B cell (primary cell): ENCODE measurements at regions not wholly inside any gene's neighbourhood (a gene's known extent, or its start where the extent isn't known, plus 50 kb on each side); places are given as distances from the start of the nearest gene placed in this dataset.
A peak's percentile ranks its signal among the peaks of the same experiment; 100 is the strongest.

Experiments used
- ATAC-seq: fragments of 200-7000 bp; cut with Tn5 transposase; one replicate; pipeline ENCODE4 v1.10.0; 2021; ENCODE audit warnings: low read depth, mild to moderate bottlenecking, moderate number of reproducible peaks, moderate library complexity
- CTCF ChIA-PET: fragments of 350-600 bp; sonication (Branson Sonifier 250); formaldehyde crosslinking; loops from one replicate; lab custom pipeline; 2021; ENCODE audit warnings: antibody characterized with exemption, inconsistent platforms; lab: Charles Lee
- POLR2A ChIA-PET: fragments of 350-600 bp; sonication (Branson Sonifier 250); formaldehyde crosslinking; loops from one replicate; lab custom pipeline; 2021; ENCODE audit warnings: antibody characterized with exemption; lab: Charles Lee
- DNase-seq: peaks from one replicate; pipeline ENCODE4 v3.0.0; 2013
- H2AFZ ChIP-seq: 2 replicates; pipeline ENCODE4 v1.6.1; 2012; ENCODE audit warnings: mild to moderate bottlenecking, low read depth, low read length; ENCODE audit not compliant: insufficient read depth, poor library complexity, severe bottlenecking
- H3K27ac ChIP-seq, 2 donors: 1 replicate in 1 of 2; 2 replicates in 1 of 2; pipeline ENCODE4 v1.5.1; 2012 to 2013; ENCODE audit warnings: low read length in 2 of 2, mild to moderate bottlenecking in 2 of 2, moderate library complexity in 1 of 2
- H3K27me3 ChIP-seq, 4 experiments: fragments of 200-600 bp in 1 of 4; sonication (generic) in 1 of 4; replicated peaks in 1 of 4; 1 replicate in 2 of 4; 2 replicates in 2 of 4; pipeline versions ENCODE4 v1.6.1 to v1.7.0; 2013 to 2016; ENCODE audit warnings: low read length in 3 of 4, mild to moderate bottlenecking in 2 of 4, mixed read lengths in 1 of 4, moderate library complexity in 1 of 4; ENCODE audit not compliant: insufficient read depth in 4 of 4, control insufficient read depth in 3 of 4; ENCODE audit errors: control extremely low read depth in 1 of 4
- H3K36me3 ChIP-seq, 2 experiments: replicated peaks in 1 of 2; 1 replicate in 1 of 2; 2 replicates in 1 of 2; pipeline versions ENCODE4 v1.6.1 to v1.7.1; 2013; ENCODE audit warnings: low read length in 1 of 2; ENCODE audit not compliant: insufficient read depth in 2 of 2, control insufficient read depth in 1 of 2; ENCODE audit errors: control extremely low read depth in 1 of 2, extremely low read depth in 1 of 2
- H3K4me1 ChIP-seq, 2 donors: fragments of 200-600 bp in 1 of 2; sonication (generic) in 1 of 2; 1 replicate in 1 of 2; 2 replicates in 1 of 2; pipeline versions ENCODE4 v1.5.1 to v1.6.1; 2013 to 2017; ENCODE audit warnings: low read length in 2 of 2; ENCODE audit not compliant: control insufficient read depth in 2 of 2, insufficient read depth in 2 of 2
- H3K4me2 ChIP-seq: replicated peaks from 2 replicates; pipeline ENCODE3; 2012; ENCODE audit warnings: mild to moderate bottlenecking, low read depth, low read length; ENCODE audit not compliant: poor library complexity, severe bottlenecking
- H3K4me3 ChIP-seq, 5 experiments: fragments of 200-600 bp in 1 of 5; sonication (generic) in 1 of 5; 1 replicate in 3 of 5; 2 replicates in 2 of 5; pipeline versions ENCODE4 v1.5.1 to v1.7.0; 2011 to 2016; ENCODE audit warnings: low read length in 4 of 5, mild to moderate bottlenecking in 4 of 5, low read depth in 2 of 5, control low read depth in 1 of 5, moderate library complexity in 1 of 5; ENCODE audit not compliant: insufficient read depth in 1 of 5; ENCODE audit errors: control extremely low read depth in 1 of 5, extremely low read depth in 1 of 5
- H3K79me2 ChIP-seq: fragments of 200-600 bp; sonication (generic); one replicate; pipeline ENCODE4 v1.6.0; 2016; ENCODE audit warnings: low read length; ENCODE audit not compliant: control insufficient read depth, insufficient read depth
- H3K9ac ChIP-seq: fragments of 200-600 bp; sonication (generic); 2 replicates; pipeline ENCODE4 v1.6.1; 2017; ENCODE audit warnings: mild to moderate bottlenecking, low read length, moderate library complexity
- H3K9me3 ChIP-seq, 3 donors: one replicate each; pipeline versions ENCODE4 v1.6.1 to v1.7.1; 2013; ENCODE audit warnings: low read length in 2 of 3; ENCODE audit not compliant: control insufficient read depth in 2 of 3, insufficient read depth in 1 of 3; ENCODE audit errors: control extremely low read depth in 1 of 3
- H4K20me1 ChIP-seq: 2 replicates; pipeline ENCODE4 v1.6.0; 2012; ENCODE audit warnings: mild to moderate bottlenecking, low read length; ENCODE audit not compliant: insufficient read depth, control insufficient read depth, poor library complexity, severe bottlenecking
- H3K27ac Mint-ChIP-seq: one replicate; pipeline ENCODE4 v1.8.0; 2021; ENCODE audit warnings: mixed read lengths
- H3K27me3 Mint-ChIP-seq: one replicate; pipeline ENCODE4 v1.8.0; 2021; ENCODE audit warnings: mixed read lengths
- H3K4me1 Mint-ChIP-seq: one replicate; pipeline ENCODE4 v1.8.0; 2021; ENCODE audit warnings: mixed read lengths
- H3K4me3 Mint-ChIP-seq: one replicate; pipeline ENCODE4 v1.8.0; 2021; ENCODE audit warnings: mixed read lengths
- H3K9me3 Mint-ChIP-seq: one replicate; pipeline ENCODE4 v1.8.0; 2022; ENCODE audit warnings: mixed read lengths; ENCODE audit not compliant: insufficient read depth
- EZH2 ChIP-seq: IDR thresholded peaks from 2 replicates; pipeline ENCODE4 v1.6.1; 2012; ENCODE audit warnings: borderline replicate concordance, low read depth, mild to moderate bottlenecking, moderate library complexity, low read length; ENCODE audit not compliant: insufficient read depth, poor library complexity, severe bottlenecking
- WGBS: methylation state at CpG from one replicate; pipeline ENCODE4 v1.1.5; 2013; ENCODE audit warnings: missing lambda C conversion rate; ENCODE audit not compliant: insufficient coverage; 5-methylcytosine and 5-hydroxymethylcytosine counted together
- intact Hi-C: fragments of 100-400 bp; cut with micrococcal nuclease; formaldehyde crosslinking; loops from one replicate; pipeline ENCODE4 v1.10.0; 2022
- TF ChIP-seq, protein P1 (sequence below): fragments of 200-600 bp; IDR thresholded peaks from one replicate; pipeline ENCODE4 v1.8.0; 2022; ENCODE audit warnings: antibody characterized with exemption, mild to moderate bottlenecking

DNA sequence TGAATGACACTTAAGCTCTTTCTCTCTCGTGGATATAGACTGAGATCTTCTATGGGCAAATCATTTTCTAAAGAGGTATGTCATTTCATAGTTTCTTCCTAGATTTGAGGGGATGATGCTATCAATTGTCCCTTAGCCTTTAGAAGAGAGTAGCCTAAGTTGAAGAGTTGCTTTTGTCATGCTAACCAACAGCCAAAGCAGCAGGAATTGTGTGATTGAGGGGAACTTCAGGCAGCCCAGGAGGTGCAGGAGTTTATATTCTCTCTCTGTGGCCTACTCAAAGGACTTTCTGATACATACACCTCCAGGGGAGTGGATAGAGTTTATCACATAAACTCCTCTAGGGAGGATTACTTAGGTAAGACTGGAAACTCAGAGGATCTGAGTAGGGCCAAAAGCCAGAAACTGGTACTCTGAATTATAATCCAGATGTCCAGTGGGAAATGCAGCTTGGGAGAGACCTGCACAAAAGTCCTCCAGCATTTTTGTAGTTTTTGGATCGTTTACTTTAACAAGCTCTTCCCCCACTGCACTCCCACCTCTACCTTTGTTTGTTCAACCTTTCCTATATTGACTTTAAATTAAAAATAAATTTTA, 150.7 kb upstream of the CCDC68 start:
- H3K27me3 Mint-ChIP-seq: no peaks in the 10 kb centered on the region
- no peaks in the 10 kb centered on the region for H3K79me2 ChIP-seq
- no peak overlapping the region for H3K4me3 ChIP-seq
- no peak overlapping the region for H3K9ac ChIP-seq
- peaks cover 16% of the 10 kb centered on the region for H3K4me1 Mint-ChIP-seq
- H3K27ac ChIP-seq: no peak overlapping the region
- no peak for DNase-seq
- 71% methylated on average over 1 of the region's 2 CpGs for whole genome bisulfite sequencing
- no peaks in the 10 kb centered on the region for H3K36me3 ChIP-seq
- ChIA-PET POLR2A (no interaction called here), CTCF (interaction anchor here (0.7 kb wide), 1 partner anchor 12 kb away, joined by 3 read pairs; no protein-coding TSS in a partner anchor)
- ATAC-seq: no peak
- no peaks in the 10 kb centered on the region for H4K20me1 ChIP-seq
- H3K4me3 Mint-ChIP-seq: no peak overlapping the region
- H3K27me3 ChIP-seq: no peaks in the 10 kb centered on the region
- no peaks in the 10 kb centered on the region for H3K9me3 ChIP-seq
- no peak overlapping the region for H3K4me2 ChIP-seq
- no peak overlapping the region for H2AFZ ChIP-seq
- no peaks in the 10 kb centered on the region for H3K9me3 Mint-ChIP-seq
- peaks cover 0 to 16% of the 10 kb centered on the region in 2 donors for H3K4me1 ChIP-seq
- TF ChIP-seq EZH2: no peak
- TF ChIP-seq, protein P1, sequence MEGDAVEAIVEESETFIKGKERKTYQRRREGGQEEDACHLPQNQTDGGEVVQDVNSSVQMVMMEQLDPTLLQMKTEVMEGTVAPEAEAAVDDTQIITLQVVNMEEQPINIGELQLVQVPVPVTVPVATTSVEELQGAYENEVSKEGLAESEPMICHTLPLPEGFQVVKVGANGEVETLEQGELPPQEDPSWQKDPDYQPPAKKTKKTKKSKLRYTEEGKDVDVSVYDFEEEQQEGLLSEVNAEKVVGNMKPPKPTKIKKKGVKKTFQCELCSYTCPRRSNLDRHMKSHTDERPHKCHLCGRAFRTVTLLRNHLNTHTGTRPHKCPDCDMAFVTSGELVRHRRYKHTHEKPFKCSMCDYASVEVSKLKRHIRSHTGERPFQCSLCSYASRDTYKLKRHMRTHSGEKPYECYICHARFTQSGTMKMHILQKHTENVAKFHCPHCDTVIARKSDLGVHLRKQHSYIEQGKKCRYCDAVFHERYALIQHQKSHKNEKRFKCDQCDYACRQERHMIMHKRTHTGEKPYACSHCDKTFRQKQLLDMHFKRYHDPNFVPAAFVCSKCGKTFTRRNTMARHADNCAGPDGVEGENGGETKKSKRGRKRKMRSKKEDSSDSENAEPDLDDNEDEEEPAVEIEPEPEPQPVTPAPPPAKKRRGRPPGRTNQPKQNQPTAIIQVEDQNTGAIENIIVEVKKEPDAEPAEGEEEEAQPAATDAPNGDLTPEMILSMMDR: no peak
- intact Hi-C loops: no loop called here
- no peak overlapping the region for H3K27ac Mint-ChIP-seq

- Histone ChIP-seq H3K79me2 (no peaks in the 10 kb centered on the region), H2AFZ (no peak overlapping the region), H3K36me3 (no peaks in the 10 kb centered on the region), H3K27ac (peak overlapping the region; percentile 59 to 66), H3K27me3 (no peaks in the 10 kb centered on the region), H3K9me3 (no peaks in the 10 kb centered on the region), H3K4me1 (peaks cover 0 to 21% of the 10 kb centered on the region in 2 donors), H4K20me1 (no peaks in the 10 kb centered on the region), H3K4me3 (no peak overlapping the region), H3K4me2 (no peak overlapping the region), H3K9ac (no peak overlapping the region)
- H3K9me3 Mint-ChIP-seq: no peaks in the 10 kb centered on the region
- TF ChIP-seq, protein P1: no peak
- TF ChIP-seq EZH2: no peak
- DNase-seq: no peak
- no peak overlapping the region for H3K4me3 Mint-ChIP-seq
- ATAC-seq: no peak
- H3K4me1 Mint-ChIP-seq: peaks cover 21% of the 10 kb centered on the region
- peak overlapping the region; percentile 35 for H3K27ac Mint-ChIP-seq
- ChIA-PET POLR2A (interaction anchor here (0.9 kb wide), 1 partner anchor 9 kb away, joined by 4 read pairs; no protein-coding TSS in a partner anchor), CTCF (interaction anchor here (1.5 kb wide), 1 partner anchor 11 kb away, joined by 4 read pairs; no protein-coding TSS in a partner anchor)
- no peaks in the 10 kb centered on the region for H3K27me3 Mint-ChIP-seq
- WGBS: 65% methylated on average over 2 of the region's 3 CpGs
- intact Hi-C loops: no loop called here
Measured at GRCh38 chr18:55106906-55107305, 147.6 kb upstream of the CCDC68 start.
